Neuronal stem cell (in vitro differentiated cells): ENCODE measurements at regions not wholly inside any gene's neighbourhood (a gene's known extent, or its start where the extent isn't known, plus 50 kb on each side); places are given as distances from the start of the nearest gene placed in this dataset.

Source experiments
- DNase-seq: peaks from one replicate; pipeline ENCODE4 v3.0.0-alpha.2; 2013; ENCODE audit warnings: low spot score
- H2AFZ ChIP-seq: one replicate; pipeline ENCODE4 v1.6.1; 2013; ENCODE audit warnings: mild to moderate bottlenecking, low read length, inconsistent platforms
- H2AK5ac ChIP-seq: 2 replicates; pipeline ENCODE4 v1.6.1; 2013; ENCODE audit warnings: low read depth, mild to moderate bottlenecking, inconsistent platforms, low read length, moderate library complexity, mixed read lengths
- H2BK120ac ChIP-seq: 2 replicates; pipeline ENCODE4 v1.6.1; 2013; ENCODE audit warnings: low read depth, mild to moderate bottlenecking, inconsistent platforms, low read length, moderate library complexity, mixed read lengths
- H2BK12ac ChIP-seq: one replicate; pipeline ENCODE4 v1.6.1; 2013; ENCODE audit warnings: low read length, inconsistent platforms
- H2BK15ac ChIP-seq: 2 replicates; pipeline ENCODE4 v1.6.1; 2013; ENCODE audit warnings: mild to moderate bottlenecking, low read length, inconsistent platforms, mixed read lengths
- H2BK5ac ChIP-seq: one replicate; pipeline ENCODE4 v1.6.1; 2013; ENCODE audit warnings: inconsistent platforms, mild to moderate bottlenecking, low read length, moderate library complexity
- H3K14ac ChIP-seq: one replicate; pipeline ENCODE4 v1.6.1; 2013; ENCODE audit warnings: low read length, inconsistent platforms
- H3K18ac ChIP-seq: 2 replicates; pipeline ENCODE4 v1.6.1; 2013; ENCODE audit warnings: low read length, inconsistent platforms
- H3K23ac ChIP-seq: 2 replicates; pipeline ENCODE4 v1.6.1; 2013; ENCODE audit warnings: low read depth, mild to moderate bottlenecking, mixed read lengths, low read length, inconsistent platforms; ENCODE audit not compliant: poor library complexity
- H3K27ac ChIP-seq: replicated peaks from 3 replicates; pipeline ENCODE4 v1.5.1; 2013; ENCODE audit warnings: low read length, inconsistent platforms
- H3K27me3 ChIP-seq, 3 experiments: 2 replicates each; pipeline ENCODE4 v1.6.1; 2013; ENCODE audit warnings: low read length in 3 of 3, mild to moderate bottlenecking in 2 of 3, inconsistent platforms in 1 of 3, low read depth in 1 of 3, mixed read lengths in 1 of 3, moderate library complexity in 1 of 3; ENCODE audit not compliant: control insufficient read depth in 3 of 3, insufficient read depth in 3 of 3
- H3K36me3 ChIP-seq, 2 donors: replicated peaks in 1 of 2; 2 replicates each; pipeline ENCODE4 v1.6.1; 2013; ENCODE audit warnings: low read length in 2 of 2; ENCODE audit not compliant: control insufficient read depth in 2 of 2, insufficient read depth in 2 of 2
- H3K4ac ChIP-seq: 2 replicates; pipeline ENCODE4 v1.6.1; 2013; ENCODE audit warnings: inconsistent platforms, mild to moderate bottlenecking, low read length, moderate library complexity
- H3K4me1 ChIP-seq, 2 donors: 1 replicate in 1 of 2; 2 replicates in 1 of 2; pipeline ENCODE4 v1.6.1; 2013; ENCODE audit warnings: low read length in 2 of 2, low read depth in 1 of 2; ENCODE audit not compliant: control insufficient read depth in 2 of 2, insufficient read depth in 1 of 2
- H3K4me2 ChIP-seq: one replicate; pipeline ENCODE4 v1.6.1; 2013; ENCODE audit warnings: mild to moderate bottlenecking, low read length, inconsistent platforms; ENCODE audit not compliant: insufficient read depth, poor library complexity, severe bottlenecking
- H3K4me3 ChIP-seq, 2 donors: 2 replicates each; pipeline ENCODE4 v1.5.1; 2013; ENCODE audit warnings: low read length in 2 of 2, mild to moderate bottlenecking in 2 of 2, inconsistent platforms in 1 of 2, moderate library complexity in 1 of 2
- H3K79me1 ChIP-seq: one replicate; pipeline ENCODE4 v1.6.1; 2013; ENCODE audit warnings: low read depth, mild to moderate bottlenecking, inconsistent platforms, low read length, moderate library complexity
- H3K9ac ChIP-seq: one replicate; pipeline ENCODE4 v1.6.1; 2013; ENCODE audit warnings: mild to moderate bottlenecking, low read depth, low read length, inconsistent platforms; ENCODE audit not compliant: poor library complexity
- H3K9me3 ChIP-seq, 2 donors: replicated peaks in 1 of 2; 2 replicates each; pipeline versions ENCODE3 to v1.6.1; 2013; ENCODE audit warnings: low read length in 2 of 2, mild to moderate bottlenecking in 2 of 2, inconsistent platforms in 1 of 2, low read depth in 1 of 2, mixed read lengths in 1 of 2, moderate library complexity in 1 of 2; ENCODE audit not compliant: control insufficient read depth in 2 of 2, insufficient read depth in 1 of 2
- H4K8ac ChIP-seq: one replicate; pipeline ENCODE4 v1.6.1; 2013; ENCODE audit warnings: low read depth, mild to moderate bottlenecking, inconsistent platforms, low read length, moderate library complexity
- H4K91ac ChIP-seq: one replicate; pipeline ENCODE4 v1.6.1; 2013; ENCODE audit warnings: low read length, low read depth, mild to moderate bottlenecking, inconsistent platforms; ENCODE audit not compliant: poor library complexity
- WGBS, 2 donors: extraction: QIAGEN DNeasy Blood & Tissue Kit; methylation state at CpG; one replicate each; pipeline ENCODE4 v1.1.7; 2013; ENCODE audit warnings: missing lambda C conversion rate in 2 of 2, mixed read lengths in 1 of 2; ENCODE audit not compliant: insufficient read length in 2 of 2, insufficient replicate concordance in 1 of 2; ENCODE audit errors: extremely low coverage in 2 of 2; 5-methylcytosine and 5-hydroxymethylcytosine counted together

GRCh38 chrX:109140463-109140862 is 341.4 kb downstream of the GUCY2F start:
- no peak overlapping the region for H3K9ac ChIP-seq
- peaks cover 0 to 11% of the 10 kb centered on the region in 2 donors for H3K4me1 ChIP-seq
- no peak overlapping the region for H2AFZ ChIP-seq
- H3K4me3 ChIP-seq, result no peak overlapping the region
- H2BK12ac ChIP-seq, result no peak overlapping the region
- no peak overlapping the region for H3K18ac ChIP-seq
- no peak for DNase-seq
- H3K23ac ChIP-seq, result no peak overlapping the region
- H3K27ac ChIP-seq, result no peak overlapping the region
- H3K4me2 ChIP-seq, result no peak overlapping the region
- H3K9me3 ChIP-seq, result peaks cover 0 to 27% of the 10 kb centered on the region in 2 donors
- no peak overlapping the region for H2BK5ac ChIP-seq
- no peak overlapping the region for H3K4ac ChIP-seq
- H3K27me3 ChIP-seq, result no peaks in the 10 kb centered on the region
- no peak overlapping the region for H2BK120ac ChIP-seq
- H2BK15ac ChIP-seq, result no peak overlapping the region
- H3K79me1 ChIP-seq, result no peaks in the 10 kb centered on the region
- H2AK5ac ChIP-seq, result no peak overlapping the region
- no peak overlapping the region for H4K8ac ChIP-seq
- no peak overlapping the region for H3K14ac ChIP-seq
- no peaks in the 10 kb centered on the region for H3K36me3 ChIP-seq
- no peak overlapping the region for H4K91ac ChIP-seq

DNA sequence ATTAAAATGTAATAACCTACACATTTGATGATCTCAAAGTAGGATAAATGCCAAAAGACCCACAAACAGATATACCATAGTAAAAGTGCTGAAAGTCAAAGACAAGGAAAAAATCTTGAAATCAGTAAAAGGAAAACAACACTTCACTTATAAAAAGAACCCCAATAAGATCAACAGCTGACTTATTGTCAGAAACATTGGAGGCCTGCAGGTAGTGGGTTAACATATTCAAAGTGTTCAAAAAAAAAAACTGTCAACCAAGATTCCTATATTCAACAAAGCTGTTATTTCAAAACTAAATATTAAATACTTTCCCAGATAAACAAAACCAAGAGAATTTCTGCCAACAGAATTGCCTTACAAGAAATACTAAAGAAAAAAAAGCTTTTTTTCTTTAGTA is 347.1 kb downstream of the GUCY2F start:
- Histone ChIP-seq H3K18ac (no peak overlapping the region), H2BK15ac (no peak overlapping the region), H3K23ac (no peak overlapping the region), H4K8ac (no peak overlapping the region), H3K4ac (no peak overlapping the region), H4K91ac (no peak overlapping the region), H2BK120ac (no peak overlapping the region), H3K79me1 (no peaks in the 10 kb centered on the region), H3K9ac (no peak overlapping the region), H3K14ac (no peak overlapping the region), H2BK5ac (no peak overlapping the region), H3K36me3 (no peaks in the 10 kb centered on the region), H3K4me3 (no peak overlapping the region), H3K27me3 (no peaks in the 10 kb centered on the region), H3K4me1 (no peaks in the 10 kb centered on the region), H2BK12ac (no peak overlapping the region), H2AFZ (no peak overlapping the region), H3K9me3 (peaks cover 0 to 19% of the 10 kb centered on the region in 2 donors), H2AK5ac (no peak overlapping the region), H3K27ac (no peak overlapping the region), H3K4me2 (no peak overlapping the region)
- DNase-seq, result no peak

GRCh38 chrX:109125304-109125703 is 356.6 kb downstream of the GUCY2F start:
- no peaks in the 10 kb centered on the region for H3K36me3 ChIP-seq
- H3K79me1 ChIP-seq, result no peaks in the 10 kb centered on the region
- H2BK12ac ChIP-seq, result no peak overlapping the region
- no peak overlapping the region for H3K14ac ChIP-seq
- no peak overlapping the region for H4K8ac ChIP-seq
- no peak overlapping the region for H2BK5ac ChIP-seq
- no peak overlapping the region for H3K9ac ChIP-seq
- H3K27me3 ChIP-seq, result no peaks in the 10 kb centered on the region
- no peak overlapping the region for H3K4ac ChIP-seq
- H3K4me2 ChIP-seq, result no peak overlapping the region
- H2BK15ac ChIP-seq, result no peak overlapping the region
- H3K4me1 ChIP-seq, result no peaks in the 10 kb centered on the region
- H2AK5ac ChIP-seq, result no peak overlapping the region
- no peak overlapping the region for H3K4me3 ChIP-seq
- no peak overlapping the region for H3K27ac ChIP-seq
- no peak for DNase-seq
- H4K91ac ChIP-seq, result no peak overlapping the region
- WGBS, 2 donors, result no CpG with 5 or more reads among the region's 3 CpGs
- H3K18ac ChIP-seq, result no peak overlapping the region
- no peak overlapping the region for H2BK120ac ChIP-seq
- no peak overlapping the region for H2AFZ ChIP-seq
- H3K9me3 ChIP-seq, result no peaks in the 10 kb centered on the region
- H3K23ac ChIP-seq, result no peak overlapping the region

DNA sequence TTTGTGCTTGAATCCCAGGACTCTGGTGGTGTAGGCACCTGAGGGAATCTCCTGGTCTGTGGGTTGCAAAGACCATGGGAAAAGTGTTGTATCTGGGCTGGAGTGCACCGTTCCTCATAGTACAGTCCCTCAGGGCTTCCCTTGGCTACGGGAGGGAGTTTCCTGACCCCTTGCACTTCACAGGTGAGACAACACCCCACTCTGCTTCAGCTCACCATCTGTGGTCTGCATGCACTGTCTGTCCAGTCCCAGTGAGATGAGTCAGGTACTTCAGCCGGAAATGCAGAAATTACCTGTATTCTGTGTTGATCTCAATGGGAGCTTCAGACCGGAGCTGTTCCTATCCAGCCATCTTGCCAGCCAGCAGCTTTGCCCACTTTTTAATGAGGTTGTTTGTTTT is 353.0 kb upstream of the IRS4 start:
- H3K9me3 ChIP-seq, result no peaks in the 10 kb centered on the region
- no peak overlapping the region for H2BK120ac ChIP-seq
- no peak overlapping the region for H3K27ac ChIP-seq
- no peak overlapping the region for H2AFZ ChIP-seq
- no peak overlapping the region for H3K4me3 ChIP-seq
- no peak overlapping the region for H2BK15ac ChIP-seq
- no peak overlapping the region for H4K91ac ChIP-seq
- no peak for DNase-seq
- no peak overlapping the region for H2BK12ac ChIP-seq
- no peaks in the 10 kb centered on the region for H3K4me1 ChIP-seq
- H3K4me2 ChIP-seq, result no peak overlapping the region
- no peak overlapping the region for H3K9ac ChIP-seq
- H2BK5ac ChIP-seq, result no peak overlapping the region
- H3K4ac ChIP-seq, result no peak overlapping the region
- H3K23ac ChIP-seq, result no peak overlapping the region
- WGBS, 2 donors, result no CpG with 5 or more reads among the region's 4 CpGs
- H4K8ac ChIP-seq, result no peak overlapping the region
- no peaks in the 10 kb centered on the region for H3K79me1 ChIP-seq
- H3K14ac ChIP-seq, result no peak overlapping the region
- H3K36me3 ChIP-seq, result no peaks in the 10 kb centered on the region
- H3K18ac ChIP-seq, result no peak overlapping the region
- no peak overlapping the region for H2AK5ac ChIP-seq
- H3K27me3 ChIP-seq, result no peaks in the 10 kb centered on the region
